ENCODE measurements at regions not wholly inside any gene's neighbourhood (a gene's known extent, or its start where the extent isn't known, plus 50 kb on each side); places are given as distances from the start of the nearest gene placed in this dataset.

- DNase-seq, result no peak
These were observed 987.0 kb upstream of the MAP3K7 start for GRCh38 chr6:91573826-91574416.

GRCh38 chr6:91572878-91573277 is 986.0 kb upstream of the MAP3K7 start:
- DNase-seq, result no peak

GRCh38 chr6:91569071-91569470 is 982.2 kb upstream of the MAP3K7 start:
- DNase-seq, result no peak

GRCh38 chr6:91566467-91566866 is 979.6 kb upstream of the MAP3K7 start:
- DNase-seq, result no peak

- no peak for DNase-seq
These were observed 978.3 kb upstream of the MAP3K7 start for GRCh38 chr6:91565207-91565606.

GRCh38 chr6:91562955-91563354 is 976.1 kb upstream of the MAP3K7 start:
- no peak for DNase-seq

GRCh38 chr6:91560409-91560808 is 973.5 kb upstream of the MAP3K7 start:
- no peak for DNase-seq

- DNase-seq, result no peak
These were observed 954.0 kb upstream of the MAP3K7 start for GRCh38 chr6:91540902-91541301.

GRCh38 chr6:91539456-91539855 is 952.6 kb upstream of the MAP3K7 start:
- DNase-seq, result no peak

- no peak for DNase-seq
These were observed 951.8 kb upstream of the MAP3K7 start for GRCh38 chr6:91538622-91539021.

GRCh38 chr6:91534614-91535013 is 947.7 kb upstream of the MAP3K7 start:
- DNase-seq, result no peak

- no peak for DNase-seq
These were observed 936.6 kb upstream of the MAP3K7 start for GRCh38 chr6:91523511-91523910.

GRCh38 chr6:91521999-91522398 is 935.1 kb upstream of the MAP3K7 start:
- no peak for DNase-seq

- no peak for DNase-seq
These were observed 922.8 kb upstream of the MAP3K7 start for GRCh38 chr6:91509711-91510110.

- no peak for DNase-seq
These were observed 922.2 kb upstream of the MAP3K7 start for GRCh38 chr6:91509039-91509438.

- no peak for DNase-seq
These were observed 919.6 kb upstream of the MAP3K7 start for GRCh38 chr6:91506509-91506908.

- no peak for DNase-seq
These were observed 918.3 kb upstream of the MAP3K7 start for GRCh38 chr6:91505199-91505598.

GRCh38 chr6:91501930-91502329 is 915.1 kb upstream of the MAP3K7 start:
- DNase-seq, result no peak

GRCh38 chr6:91500689-91501303 is 913.9 kb upstream of the MAP3K7 start:
- no peak for DNase-seq

GRCh38 chr6:91498576-91498975 is 911.7 kb upstream of the MAP3K7 start:
- no peak for DNase-seq

- DNase-seq, result no peak
These were observed 910.9 kb upstream of the MAP3K7 start for GRCh38 chr6:91497770-91498169.

GRCh38 chr6:91490671-91491301 is 903.9 kb upstream of the MAP3K7 start:
- no peak for DNase-seq

Measured in anterior cingulate cortex (tissue), 58 donors.